K562 (cell line): ENCODE measurements at regions not wholly inside any gene's neighbourhood (a gene's known extent, or its start where the extent isn't known, plus 50 kb on each side); places are given as distances from the start of the nearest gene placed in this dataset.

Experiments used
- ATAC-seq: fragments of 200-7000 bp; cut with Tn5 transposase; 3 replicates; pipeline ENCODE4 v1.9.1; 2020; ENCODE audit warnings: moderate library complexity
- BruUV-seq: library from RNA; stranded (reverse); fragments of 400-500 nt; replicated peaks from 2 replicates; lab custom pipeline; 2021; lab: Mats Ljungman, UMichigan
- CTCF ChIA-PET: fragments of 300-600 bp; formaldehyde crosslinking; extraction: SDS; loops from one replicate; lab custom pipeline; 2021; ENCODE audit warnings: low intra/inter-chr PET ratio; lab: Yijun Ruan, JAX
- POLR2A ChIA-PET: fragments of 300-600, 350-650 bp; sonication (Branson Sonifier 250); formaldehyde crosslinking; extraction: SDS; loops from one replicate; lab custom pipeline; 2021; ENCODE audit warnings: antibody characterized with exemption, inconsistent platforms; lab: Yijun Ruan, JAX
- DNase-seq, 4 experiments: peaks; one replicate each; pipeline versions ENCODE4 v3.0.0 to v3.0.0-alpha.2; 2011 to 2018; ENCODE audit warnings: low spot score in 3 of 4, mixed read lengths in 3 of 4; ENCODE audit errors: extremely low read depth in 1 of 4
- FAIRE-seq: peaks from 2 replicates; lab custom pipeline; 2011; peaks lifted over from hg19 to GRCh38; lab: Jason Lieb, UNC
- H2AFZ ChIP-seq: 2 replicates; pipeline ENCODE4 v1.6.0; 2011; ENCODE audit warnings: low read depth, low read length, control low read depth, inconsistent platforms
- H3K27ac ChIP-seq: fragments of 200-600 bp; 3 replicates; pipeline ENCODE4 v1.8.0; 2011; ENCODE audit warnings: low read depth, mild to moderate bottlenecking, control low read depth, inconsistent platforms, low read length, moderate library complexity, mixed read lengths; ENCODE audit errors: extremely low read depth
- H3K27me3 ChIP-seq, 2 experiments: fragments of 300-600 bp in 1 of 2; 2 replicates in 1 of 2; 3 replicates in 1 of 2; pipeline versions ENCODE4 v1.6.0 to v1.8.0; 2011; ENCODE audit warnings: inconsistent platforms in 2 of 2, low read length in 2 of 2, mild to moderate bottlenecking in 1 of 2, mixed read lengths in 1 of 2, moderate library complexity in 1 of 2; ENCODE audit not compliant: control insufficient read depth in 2 of 2, insufficient read depth in 2 of 2
- H3K36me3 ChIP-seq: fragments of 300-600 bp; 3 replicates; pipeline ENCODE4 v1.8.0; 2011; ENCODE audit warnings: mild to moderate bottlenecking, low read length, inconsistent platforms; ENCODE audit not compliant: control insufficient read depth, insufficient read depth
- H3K4me1 ChIP-seq, 2 experiments: fragments of 200-600 bp in 1 of 2; replicated peaks in 1 of 2; 2 replicates in 1 of 2; 3 replicates in 1 of 2; pipeline versions ENCODE4 v1.5.1 to v1.8.0; 2011; ENCODE audit warnings: inconsistent platforms in 2 of 2, low read length in 2 of 2, mild to moderate bottlenecking in 1 of 2, mixed read lengths in 1 of 2, moderate library complexity in 1 of 2; ENCODE audit not compliant: control insufficient read depth in 2 of 2, insufficient read depth in 2 of 2
- H3K4me2 ChIP-seq: 2 replicates; pipeline ENCODE4 v1.6.1; 2011; ENCODE audit warnings: low read length, control low read depth, inconsistent platforms, mixed read lengths; ENCODE audit not compliant: insufficient read depth
- H3K4me3 ChIP-seq: fragments of 200-600 bp; sonication (generic), shearing (Covaris generic); 2 replicates; pipeline ENCODE4 v1.5.1; 2016; ENCODE audit warnings: control low read depth, inconsistent platforms
- H3K79me2 ChIP-seq: fragments of 200-600 bp; 3 replicates; pipeline ENCODE4 v1.8.0; 2011; ENCODE audit warnings: low read length, inconsistent platforms; ENCODE audit not compliant: control insufficient read depth, insufficient read depth
- H3K9ac ChIP-seq, 2 experiments: 2 replicates each; pipeline versions ENCODE4 v1.6.0 to v1.6.1; 2011; ENCODE audit warnings: low read depth in 2 of 2, low read length in 2 of 2, control low read depth in 1 of 2, inconsistent platforms in 1 of 2, mild to moderate bottlenecking in 1 of 2, mixed read lengths in 1 of 2; ENCODE audit not compliant: insufficient read depth in 1 of 2
- H3K9me1 ChIP-seq: one replicate; pipeline ENCODE4 v1.6.0; 2011; ENCODE audit warnings: inconsistent platforms, mild to moderate bottlenecking, low read length, moderate library complexity; ENCODE audit not compliant: control insufficient read depth, insufficient read depth
- H3K9me3 ChIP-seq: replicated peaks from 2 replicates; pipeline ENCODE4 v1.5.1; 2011; ENCODE audit warnings: low read depth, low read length, inconsistent platforms; ENCODE audit not compliant: control insufficient read depth, insufficient read depth
- H4K20me1 ChIP-seq: replicated peaks from 2 replicates; pipeline ENCODE4 v1.6.1; 2011; ENCODE audit warnings: low read length, inconsistent platforms, mixed read lengths; ENCODE audit not compliant: control insufficient read depth, insufficient read depth
- BCL6 ChIP-seq: fragments of 250-450 bp; sonication (Bioruptor Pico); IDR thresholded peaks from 2 replicates; pipeline ENCODE4 v1.4.0; 2020
- CEBPG ChIP-seq, 3 experiments: fragments of 200-800 bp in 1 of 3; sonication (Bioruptor generic) in 1 of 3; sonication (generic) in 1 of 3; formaldehyde crosslinking in 1 of 3; IDR thresholded peaks in 2 of 3; conservative IDR thresholded peaks in 1 of 3; 2 replicates each; pipeline versions ENCODE4 v1.6.1 to v1.8.0; 2016 to 2022; ENCODE audit warnings: missing compliant biosample characterization in 2 of 3, missing genetic modification characterization in 2 of 3, mild to moderate bottlenecking in 1 of 3, missing genetic modification reagents in 1 of 3
- E2F3 ChIP-seq: fragments of 250-450 bp; sonication (Bioruptor Pico); IDR thresholded peaks from 2 replicates; pipeline ENCODE4 v1.4.0; 2020; ENCODE audit warnings: mild to moderate bottlenecking
- HBP1 ChIP-seq: fragments of 450-650 bp; formaldehyde crosslinking; IDR thresholded peaks from 2 replicates; pipeline ENCODE4 v1.4.0; 2022; ENCODE audit warnings: missing genetic modification characterization
- MCM3 ChIP-seq: fragments of 450-650 bp; IDR thresholded peaks from 2 replicates; pipeline ENCODE4 v1.6.1; 2016
- SIN3A ChIP-seq, 2 experiments: fragments of 150-350 bp in 1 of 2; IDR thresholded peaks; 2 replicates each; pipeline ENCODE4 v1.6.1; 2011 to 2016; ENCODE audit warnings: borderline replicate concordance in 2 of 2, low read depth in 2 of 2, low read length in 2 of 2, mild to moderate bottlenecking in 2 of 2, moderate library complexity in 2 of 2; ENCODE audit not compliant: control insufficient read depth in 1 of 2
- SMAD1 ChIP-seq: fragments of 150-350 bp; IDR thresholded peaks from 2 replicates; pipeline ENCODE4 v1.6.1; 2014; ENCODE audit warnings: low read length, low read depth; ENCODE audit not compliant: partially characterized antibody
- SMARCA4 ChIP-seq: fragments of 450-650 bp; IDR thresholded peaks from 2 replicates; pipeline ENCODE4 v1.6.1; 2016
- TRIM24 ChIP-seq, 2 experiments: fragments of 450-650 bp; IDR thresholded peaks; 2 replicates each; pipeline ENCODE4 v1.6.1; 2016
- ZBTB43 ChIP-seq: sonication (generic); formaldehyde crosslinking; IDR thresholded peaks from 2 replicates; pipeline ENCODE4 v1.8.0; 2023; ENCODE audit warnings: mild to moderate bottlenecking, missing genetic modification reagents
- ZC3H11A ChIP-seq: IDR thresholded peaks from 2 replicates; pipeline ENCODE4 v1.6.1; 2012; ENCODE audit warnings: low read depth, low read length, improper control_type of control experiment
- ZC3H8 ChIP-seq: fragments of 450-650 bp; IDR thresholded peaks from 2 replicates; pipeline ENCODE4 v1.6.1; 2017
- ZNF280A ChIP-seq: fragments of 450-650 bp; IDR thresholded peaks from 2 replicates; pipeline ENCODE4 v1.6.1; 2018; ENCODE audit warnings: mild to moderate bottlenecking, low read depth; ENCODE audit not compliant: partially characterized antibody
- in situ Hi-C: fragments of 300-500 bp; cut with MboI; formaldehyde crosslinking; loops from 4 replicates; pipeline ENCODE4 v1.15.0; 2018; ENCODE audit warnings: inconsistent platforms, mixed read lengths
- intact Hi-C: fragments of 100-400 bp; cut with micrococcal nuclease; formaldehyde crosslinking; loops from 2 replicates; pipeline ENCODE4 v1.14.2; 2022
- TF ChIP-seq, protein P1 (sequence below): fragments of 250-450 bp; sonication (Bioruptor Pico); IDR thresholded peaks from 2 replicates; pipeline ENCODE4 v1.5.0; 2021; ENCODE audit warnings: mild to moderate bottlenecking, moderate library complexity

DNA sequence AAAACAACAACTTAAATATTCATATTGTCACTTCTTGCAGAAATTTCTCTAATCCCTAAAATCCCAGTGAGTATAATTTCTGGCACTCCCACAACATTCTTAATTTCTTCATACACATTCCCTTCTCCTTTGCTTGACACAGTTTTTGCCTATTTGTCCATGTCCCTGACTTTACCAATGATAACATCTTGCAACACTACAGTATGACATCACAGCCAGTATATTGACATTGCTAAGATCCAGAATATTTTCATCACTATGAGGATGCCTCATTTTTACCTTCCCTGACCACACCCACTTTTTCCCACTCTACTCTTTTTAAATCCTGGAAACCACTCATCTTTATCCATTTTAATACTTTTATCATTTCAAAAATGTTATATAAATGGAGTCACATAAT lies 292.3 kb upstream of the GK2 start:
- no peaks in the 10 kb centered on the region for H3K79me2 ChIP-seq
- H3K36me3 ChIP-seq = no peaks in the 10 kb centered on the region
- no peak overlapping the region for H3K4me2 ChIP-seq
- H3K4me1 ChIP-seq = no peaks in the 10 kb centered on the region
- no peaks in the 10 kb centered on the region for H3K9me1 ChIP-seq
- no peak overlapping the region for H3K9ac ChIP-seq
- in situ Hi-C loops = no loop called here
- DNase-seq (no peak), ATAC-seq (no peak), FAIRE-seq (no peak)
- CTCF ChIA-PET = interaction anchor here (0.6 kb wide), 1 partner anchor 574 kb away, joined by 3 read pairs; no protein-coding TSS in a partner anchor
- H4K20me1 ChIP-seq = no peaks in the 10 kb centered on the region
- POLR2A ChIA-PET = no interaction called here
- H3K27me3 ChIP-seq = no peaks in the 10 kb centered on the region
- no peaks in the 10 kb centered on the region for H3K9me3 ChIP-seq
- H3K4me3 ChIP-seq = no peak overlapping the region
- H2AFZ ChIP-seq = no peak overlapping the region
- BruUV-seq = no TSS peak
- intact Hi-C loops = no loop called here
- H3K27ac ChIP-seq = no peak overlapping the region
- no peak for TF ChIP-seq ZC3H11A
- no peak for TF ChIP-seq SMAD1
- no peak for TF ChIP-seq SIN3A (IDR thresholded peaks at IDR 0.05; ENCODE audit: borderline replicate concordance in 2 of 2, control insufficient read depth in 1 of 2, low read depth in 2 of 2, low read length in 2 of 2)
- TF ChIP-seq ZNF280A = no peak
- TF ChIP-seq ZC3H8 = no peak
- TF ChIP-seq E2F3 (CRISPR knock-in tag) = no peak
- TF ChIP-seq, protein P1, sequence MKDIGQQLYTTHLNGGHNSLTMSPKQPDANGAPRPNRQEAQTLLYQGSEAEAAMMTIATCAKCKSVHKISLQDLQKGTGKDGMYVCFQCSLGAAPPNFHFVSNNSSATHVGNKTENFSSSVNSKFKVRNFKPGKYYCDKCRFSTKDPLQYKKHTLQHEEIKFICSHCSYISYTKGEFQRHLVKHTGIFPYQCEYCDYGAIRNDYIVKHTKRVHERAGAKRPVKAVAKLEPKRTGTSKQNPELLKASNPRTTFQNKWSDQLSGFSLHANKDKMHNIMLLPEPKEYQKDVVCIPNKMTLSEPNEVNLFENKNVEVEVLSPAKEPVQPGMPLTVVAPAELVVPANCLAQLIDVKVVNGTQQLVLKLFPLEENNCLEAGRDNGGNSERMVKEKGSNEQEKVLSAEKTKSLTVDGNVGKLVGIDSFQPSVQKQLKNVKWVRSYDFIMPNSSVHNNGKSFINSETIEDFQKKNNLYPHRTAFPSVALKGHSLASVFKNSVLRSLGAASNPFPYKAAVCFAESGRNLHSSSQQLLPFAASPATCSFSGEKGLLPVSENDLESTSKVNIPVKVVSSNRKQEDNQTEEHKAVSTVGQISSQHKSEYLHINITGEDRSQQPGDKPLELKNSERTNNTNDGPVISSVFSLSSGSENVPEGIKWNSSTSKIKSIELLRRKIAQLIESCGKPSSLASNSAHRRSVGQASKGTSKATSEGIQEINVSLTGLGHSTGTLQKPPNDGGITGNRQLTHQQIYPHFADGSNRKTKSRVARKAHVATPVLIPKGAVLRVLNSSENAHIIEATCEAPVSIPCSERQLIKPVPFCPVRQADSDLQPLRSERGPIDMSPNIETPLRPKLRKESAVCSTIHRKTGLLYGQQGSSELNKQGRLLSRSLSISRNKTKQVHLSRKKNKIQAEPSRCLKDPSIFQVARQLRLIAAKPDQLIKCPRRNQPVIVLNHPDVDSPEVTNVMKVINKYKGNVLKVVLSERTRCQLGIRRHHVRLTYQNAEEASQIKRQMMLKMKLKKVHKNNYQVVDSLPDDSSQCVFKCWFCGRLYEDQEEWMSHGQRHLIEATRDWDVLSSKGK (CRISPR knock-in tag) = no peak
- TF ChIP-seq TRIM24 (IDR thresholded peaks at IDR 0.05) = peak in 1 of 2 experiments; percentile 27; a peak in 1 of 4 replicates
- no peak for TF ChIP-seq SMARCA4
- no peak for TF ChIP-seq ZBTB43
- no peak for TF ChIP-seq MCM3
- no peak for TF ChIP-seq HBP1
- no peak for TF ChIP-seq CEBPG (CRISPR knock-in tag; IDR thresholded peaks at IDR 0.05)
- peak in 1 of 2 experiments; percentile 67; a peak in 1 of 4 replicates for TF ChIP-seq CEBPG (tag; conservative IDR thresholded peaks at IDR 0.05 in 1 of 2, IDR thresholded peaks at IDR 0.05 in 1 of 2)
- TF ChIP-seq BCL6 = no peak
